ENCODE measurements at regions not wholly inside any gene's neighbourhood (a gene's known extent, or its start where the extent isn't known, plus 50 kb on each side); places are given as distances from the start of the nearest gene placed in this dataset.

GRCh38 chr7:108627476-108628051, 57.9 kb downstream of the DNAJB9 start:
- no peak overlapping the region for H3K4me3 ChIP-seq (ENCODE audit: low read depth, low read length)
- H3K4me2 ChIP-seq (ENCODE audit: low read length): no peak overlapping the region
- no peaks in the 10 kb centered on the region for H3K36me3 ChIP-seq (ENCODE audit: control insufficient read depth, insufficient read depth, low read length)
- no peak overlapping the region for H2AFZ ChIP-seq
- TF ChIP-seq CTCF (IDR thresholded peaks at IDR 0.05): no peak
- no peaks in the 10 kb centered on the region for H3K79me2 ChIP-seq
- no peaks in the 10 kb centered on the region for H3K9me3 ChIP-seq (ENCODE audit: control insufficient read depth, low read length)
- no peaks in the 10 kb centered on the region for H3K27me3 ChIP-seq (ENCODE audit: control insufficient read depth, insufficient read depth, low read length)
- H3K9ac ChIP-seq: no peak overlapping the region
- no peak overlapping the region for H3K27ac ChIP-seq
- H3K4me1 ChIP-seq: no peaks in the 10 kb centered on the region

- Histone ChIP-seq H3K4me2 (ENCODE audit: low read length) (no peak overlapping the region), H3K4me3 (ENCODE audit: low read depth, low read length) (no peak overlapping the region), H3K36me3 (ENCODE audit: control insufficient read depth, insufficient read depth, low read length) (no peaks in the 10 kb centered on the region), H3K27me3 (ENCODE audit: control insufficient read depth, insufficient read depth, low read length) (no peaks in the 10 kb centered on the region), H3K4me1 (no peaks in the 10 kb centered on the region), H3K9ac (no peak overlapping the region), H2AFZ (no peak overlapping the region), H3K9me3 (ENCODE audit: control insufficient read depth, low read length) (no peaks in the 10 kb centered on the region), H3K79me2 (no peaks in the 10 kb centered on the region), H3K27ac (no peak overlapping the region)
- TF ChIP-seq CTCF (IDR thresholded peaks at IDR 0.05): no peak
These were observed 59.0 kb downstream of the DNAJB9 start for GRCh38 chr7:108628678-108629077.

- no peak for TF ChIP-seq CTCF (IDR thresholded peaks at IDR 0.05)
- Histone ChIP-seq H3K4me3 (ENCODE audit: low read depth, low read length) (no peak overlapping the region), H3K9me3 (ENCODE audit: control insufficient read depth, low read length) (no peaks in the 10 kb centered on the region), H3K36me3 (ENCODE audit: control insufficient read depth, insufficient read depth, low read length) (no peaks in the 10 kb centered on the region), H3K79me2 (no peaks in the 10 kb centered on the region), H3K4me1 (no peaks in the 10 kb centered on the region), H3K4me2 (ENCODE audit: low read length) (no peak overlapping the region), H3K27ac (no peak overlapping the region), H3K9ac (no peak overlapping the region), H3K27me3 (ENCODE audit: control insufficient read depth, insufficient read depth, low read length) (no peaks in the 10 kb centered on the region), H2AFZ (no peak overlapping the region)
These were observed 60.2 kb downstream of the DNAJB9 start for GRCh38 chr7:108629651-108630400.

- Histone ChIP-seq H3K4me1 (no peaks in the 10 kb centered on the region), H3K4me2 (ENCODE audit: low read length) (no peak overlapping the region), H3K9ac (no peak overlapping the region), H3K36me3 (ENCODE audit: control insufficient read depth, insufficient read depth, low read length) (no peaks in the 10 kb centered on the region), H3K4me3 (ENCODE audit: low read depth, low read length) (no peak overlapping the region), H2AFZ (no peak overlapping the region), H3K9me3 (ENCODE audit: control insufficient read depth, low read length) (no peaks in the 10 kb centered on the region), H3K27me3 (ENCODE audit: control insufficient read depth, insufficient read depth, low read length) (no peaks in the 10 kb centered on the region), H3K79me2 (no peaks in the 10 kb centered on the region), H3K27ac (no peak overlapping the region)
- TF ChIP-seq CTCF (IDR thresholded peaks at IDR 0.05): no peak
These were observed 64.4 kb downstream of the DNAJB9 start for GRCh38 chr7:108634036-108634435.

- Histone ChIP-seq H3K36me3 (ENCODE audit: control insufficient read depth, insufficient read depth, low read length) (no peaks in the 10 kb centered on the region), H2AFZ (no peak overlapping the region), H3K4me3 (ENCODE audit: low read depth, low read length) (no peak overlapping the region), H3K9ac (no peak overlapping the region), H3K9me3 (ENCODE audit: control insufficient read depth, low read length) (no peaks in the 10 kb centered on the region), H3K27me3 (ENCODE audit: control insufficient read depth, insufficient read depth, low read length) (no peaks in the 10 kb centered on the region), H3K79me2 (no peaks in the 10 kb centered on the region), H3K4me1 (no peaks in the 10 kb centered on the region), H3K27ac (no peak overlapping the region), H3K4me2 (ENCODE audit: low read length) (no peak overlapping the region)
- TF ChIP-seq CTCF (IDR thresholded peaks at IDR 0.05): no peak
These were observed 64.9 kb downstream of the DNAJB9 start for GRCh38 chr7:108634535-108634934.
